GM06990 (cell line): ENCODE measurements at regions not wholly inside any gene's neighbourhood (a gene's known extent, or its start where the extent isn't known, plus 50 kb on each side); places are given as distances from the start of the nearest gene placed in this dataset.

Experiments
- DNase-seq: peaks from one replicate; pipeline ENCODE4 v3.0.0-alpha.2; 2011; ENCODE audit not compliant: insufficient read length; ENCODE audit errors: extremely low read depth
- H3K27me3 ChIP-seq: replicated peaks from 2 replicates; pipeline ENCODE4 v1.6.0; 2011; ENCODE audit warnings: low read length; ENCODE audit not compliant: control insufficient read depth, insufficient read depth
- H3K36me3 ChIP-seq: 2 replicates; pipeline ENCODE4 v1.5.1; 2011; ENCODE audit warnings: low read length; ENCODE audit not compliant: control insufficient read depth, insufficient read depth
- H3K4me3 ChIP-seq: replicated peaks from 2 replicates; pipeline ENCODE4 v1.5.1; 2011; ENCODE audit warnings: low read depth, mild to moderate bottlenecking, control low read depth, low read length
- TF ChIP-seq, protein P1 (sequence below): IDR thresholded peaks from 2 replicates; pipeline ENCODE4 v1.5.1; 2011; ENCODE audit warnings: low read length, control low read depth, mild to moderate bottlenecking, inconsistent platforms; ENCODE audit not compliant: insufficient read depth, poor library complexity, severe bottlenecking

DNA sequence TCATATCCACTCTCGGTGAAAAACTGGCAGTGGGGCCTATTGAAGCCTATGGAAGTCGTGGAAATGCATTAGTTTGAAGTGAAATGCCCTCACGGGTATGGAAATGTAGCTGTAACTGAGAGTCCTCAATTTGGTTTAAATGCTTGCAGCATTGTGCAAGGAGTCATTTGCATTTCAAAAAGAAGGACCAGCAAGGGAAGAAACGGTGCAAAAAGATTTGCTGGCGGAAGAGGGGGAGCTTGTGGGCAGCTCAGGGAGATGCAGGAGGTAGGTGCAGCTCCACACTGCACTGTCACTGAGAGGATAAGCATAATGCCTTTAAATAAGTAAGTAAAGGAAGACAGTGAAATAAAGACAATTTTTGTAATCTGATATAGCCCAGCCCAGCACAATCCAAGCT is 400.4 kb upstream of the DIPK2B start:
- no peaks in the 10 kb centered on the region for H3K36me3 ChIP-seq
- DNase-seq: no peak
- no peak overlapping the region for H3K4me3 ChIP-seq
- TF ChIP-seq, protein P1, sequence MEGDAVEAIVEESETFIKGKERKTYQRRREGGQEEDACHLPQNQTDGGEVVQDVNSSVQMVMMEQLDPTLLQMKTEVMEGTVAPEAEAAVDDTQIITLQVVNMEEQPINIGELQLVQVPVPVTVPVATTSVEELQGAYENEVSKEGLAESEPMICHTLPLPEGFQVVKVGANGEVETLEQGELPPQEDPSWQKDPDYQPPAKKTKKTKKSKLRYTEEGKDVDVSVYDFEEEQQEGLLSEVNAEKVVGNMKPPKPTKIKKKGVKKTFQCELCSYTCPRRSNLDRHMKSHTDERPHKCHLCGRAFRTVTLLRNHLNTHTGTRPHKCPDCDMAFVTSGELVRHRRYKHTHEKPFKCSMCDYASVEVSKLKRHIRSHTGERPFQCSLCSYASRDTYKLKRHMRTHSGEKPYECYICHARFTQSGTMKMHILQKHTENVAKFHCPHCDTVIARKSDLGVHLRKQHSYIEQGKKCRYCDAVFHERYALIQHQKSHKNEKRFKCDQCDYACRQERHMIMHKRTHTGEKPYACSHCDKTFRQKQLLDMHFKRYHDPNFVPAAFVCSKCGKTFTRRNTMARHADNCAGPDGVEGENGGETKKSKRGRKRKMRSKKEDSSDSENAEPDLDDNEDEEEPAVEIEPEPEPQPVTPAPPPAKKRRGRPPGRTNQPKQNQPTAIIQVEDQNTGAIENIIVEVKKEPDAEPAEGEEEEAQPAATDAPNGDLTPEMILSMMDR: no peak
- no peaks in the 10 kb centered on the region for H3K27me3 ChIP-seq

DNA sequence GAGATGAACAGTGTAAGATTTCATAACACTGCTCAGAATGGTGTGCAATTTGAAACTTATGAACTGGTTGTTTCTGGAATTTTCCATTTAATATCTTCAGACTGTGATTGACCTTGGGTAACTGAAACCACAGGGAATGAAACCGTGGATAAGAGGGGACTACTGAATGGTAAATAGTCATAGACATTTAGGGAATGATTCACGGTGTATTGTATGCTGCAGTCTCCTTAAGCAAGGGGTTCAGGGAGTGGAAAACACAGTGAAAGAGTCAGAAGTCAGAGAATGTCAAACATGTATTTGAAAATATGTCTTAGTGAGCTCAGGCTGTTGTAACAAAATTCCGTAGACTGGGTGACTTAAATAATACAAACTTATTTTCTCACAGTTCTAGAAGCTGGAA is 398.2 kb upstream of the DIPK2B start:
- Histone ChIP-seq H3K36me3 (no peaks in the 10 kb centered on the region), H3K27me3 (no peaks in the 10 kb centered on the region), H3K4me3 (no peak overlapping the region)
- no peak for DNase-seq
- TF ChIP-seq, protein P1: no peak

DNA sequence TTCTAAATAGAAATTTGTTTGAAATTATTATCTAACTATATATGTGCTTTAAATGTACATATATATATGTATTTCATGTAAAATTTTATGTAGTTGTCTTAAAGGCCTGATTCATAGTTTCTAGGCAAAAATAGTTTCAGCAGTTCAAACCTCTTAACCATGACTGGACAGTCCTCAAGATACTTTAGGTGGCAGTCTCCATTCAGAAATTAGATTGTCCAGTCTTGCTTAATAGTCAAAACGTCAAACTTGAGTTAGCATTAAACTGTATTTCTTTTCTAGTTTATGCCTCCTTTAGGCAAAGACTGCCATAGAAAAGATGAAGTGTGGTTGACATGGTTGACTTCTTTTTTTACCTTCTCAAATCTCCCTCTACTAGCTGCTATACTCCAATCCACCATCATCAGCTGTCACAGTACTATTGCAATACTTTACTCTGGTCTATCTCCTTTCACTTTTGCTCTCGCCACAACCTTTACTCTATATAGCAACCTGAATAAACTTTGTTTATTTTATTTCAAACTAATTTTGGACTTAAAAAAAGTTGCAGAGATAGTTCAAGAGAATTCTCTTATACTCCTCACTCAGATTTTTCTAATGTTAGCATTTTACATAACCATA is 395.6 kb upstream of the DIPK2B start:
- no peaks in the 10 kb centered on the region for H3K36me3 ChIP-seq
- no peaks in the 10 kb centered on the region for H3K27me3 ChIP-seq
- no peak for DNase-seq
- TF ChIP-seq, protein P1: no peak
- H3K4me3 ChIP-seq: no peak overlapping the region

DNA sequence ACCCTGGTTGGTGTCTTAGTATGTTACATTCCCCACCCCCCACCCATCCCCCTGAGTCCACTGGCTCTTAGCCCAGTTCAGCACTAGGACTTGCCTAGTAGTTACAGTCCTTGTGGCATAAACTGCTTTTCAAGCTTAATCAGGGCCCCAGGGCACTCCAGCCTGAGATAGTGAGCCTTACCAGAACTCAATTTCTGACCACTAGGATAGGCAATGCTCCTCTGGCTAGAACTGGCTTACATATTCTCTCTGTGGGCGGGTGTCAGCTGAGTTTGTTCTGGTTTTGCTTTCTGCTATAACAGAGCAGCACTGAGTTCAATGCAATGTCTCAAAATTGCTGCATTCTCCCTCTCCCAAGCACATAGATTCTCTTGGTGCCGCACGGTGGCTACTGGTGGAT is 391.4 kb upstream of the DIPK2B start:
- no peaks in the 10 kb centered on the region for H3K36me3 ChIP-seq
- TF ChIP-seq, protein P1: no peak
- no peak for DNase-seq
- H3K4me3 ChIP-seq: no peak overlapping the region
- no peaks in the 10 kb centered on the region for H3K27me3 ChIP-seq

DNA sequence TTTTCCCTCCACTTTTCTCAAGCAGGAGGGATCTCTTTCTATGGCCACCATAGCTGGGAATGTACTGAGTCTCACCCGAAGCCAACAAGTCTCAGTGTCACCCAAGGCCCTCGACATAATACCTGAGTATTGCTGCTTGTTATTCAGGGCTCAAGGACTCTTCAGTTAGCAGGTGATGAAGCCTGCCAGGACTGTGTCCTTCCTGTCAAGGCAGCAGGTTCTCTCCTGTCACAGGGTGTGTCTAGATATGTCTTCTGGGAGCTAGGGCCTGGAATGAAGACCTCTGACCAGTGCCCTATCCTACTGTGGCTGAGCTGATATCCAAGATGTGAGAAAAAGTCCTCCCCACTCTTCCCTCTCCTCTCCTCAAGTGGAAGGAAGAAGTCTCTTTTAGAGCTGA is 391.0 kb upstream of the DIPK2B start:
- TF ChIP-seq, protein P1: no peak
- no peak overlapping the region for H3K4me3 ChIP-seq
- no peak for DNase-seq

DNA sequence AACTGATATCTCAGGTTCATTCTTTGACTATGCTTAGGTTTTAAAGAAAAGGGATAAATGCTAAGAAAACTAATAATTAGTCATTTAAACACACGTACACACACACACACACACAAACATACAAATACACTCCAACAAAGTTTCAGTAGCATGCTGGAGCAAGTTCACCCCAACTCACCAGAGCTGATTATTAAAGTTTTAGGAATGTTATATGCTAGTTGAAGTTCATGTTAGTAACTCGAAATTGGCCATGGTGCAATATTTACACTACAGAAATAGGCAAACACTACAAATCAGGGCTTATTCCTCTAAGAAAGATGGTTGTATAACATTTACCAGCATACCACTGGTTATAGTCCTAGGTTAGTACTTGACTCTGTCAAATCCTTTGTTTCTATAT is 384.0 kb upstream of the DIPK2B start:
- no peaks in the 10 kb centered on the region for H3K36me3 ChIP-seq
- TF ChIP-seq, protein P1: no peak
- no peak overlapping the region for H3K4me3 ChIP-seq
- H3K27me3 ChIP-seq: no peaks in the 10 kb centered on the region
- no peak for DNase-seq

More for the DNA sequence above, 391.0 kb upstream of the DIPK2B start:
- H3K36me3 ChIP-seq: no peaks in the 10 kb centered on the region
- no peaks in the 10 kb centered on the region for H3K27me3 ChIP-seq
